GM21786 (cell line): ENCODE measurements at regions not wholly inside any gene's neighbourhood (a gene's known extent, or its start where the extent isn't known, plus 50 kb on each side); places are given as distances from the start of the nearest gene placed in this dataset.
A peak's percentile ranks its signal among the peaks of the same experiment; 100 is the strongest.
"Not testable (repeated sequence)": the region's sequence is repeated elsewhere in the genome, so short reads cannot be mapped to it uniquely, and the experiment has no call there.

Source experiments
- ATAC-seq: cut with Tn5 transposase; IDR thresholded peaks from one replicate; pipeline ENCODE4 v1.9.1; 2021; ENCODE audit not compliant: unreplicated experiment

DNA sequence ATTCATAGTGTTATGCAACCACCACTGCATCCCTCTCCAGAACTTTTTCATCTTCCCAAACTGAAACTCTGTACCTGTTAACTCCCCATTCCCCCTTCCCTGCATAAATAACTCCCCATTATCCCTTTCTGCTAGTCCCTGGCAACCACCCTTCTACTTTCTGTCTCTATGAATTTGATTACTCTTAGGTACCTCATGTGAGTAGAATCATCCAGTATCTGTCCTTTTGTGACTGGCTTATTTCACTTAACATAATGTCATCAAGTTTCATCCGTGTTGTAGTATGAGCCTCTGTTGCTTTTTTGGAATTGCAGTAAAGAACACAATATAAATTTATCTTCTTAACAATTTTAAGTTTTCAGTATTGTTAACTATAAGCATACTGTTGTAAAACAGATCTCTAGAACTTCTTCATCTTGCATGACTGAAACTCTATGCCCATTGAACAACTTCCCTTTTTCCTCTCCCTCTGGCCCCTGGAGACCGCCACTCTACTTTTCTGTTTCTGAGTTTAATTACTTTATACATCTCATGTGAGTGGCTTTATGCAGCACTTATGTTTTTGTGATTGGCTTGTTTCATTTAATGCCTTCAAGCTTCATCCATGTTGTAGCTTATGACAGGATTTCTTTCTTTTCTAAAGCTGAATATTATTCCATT lies 87.3 kb upstream of the ABCC4 start:
- peak; percentile 61 for ATAC-seq

DNA sequence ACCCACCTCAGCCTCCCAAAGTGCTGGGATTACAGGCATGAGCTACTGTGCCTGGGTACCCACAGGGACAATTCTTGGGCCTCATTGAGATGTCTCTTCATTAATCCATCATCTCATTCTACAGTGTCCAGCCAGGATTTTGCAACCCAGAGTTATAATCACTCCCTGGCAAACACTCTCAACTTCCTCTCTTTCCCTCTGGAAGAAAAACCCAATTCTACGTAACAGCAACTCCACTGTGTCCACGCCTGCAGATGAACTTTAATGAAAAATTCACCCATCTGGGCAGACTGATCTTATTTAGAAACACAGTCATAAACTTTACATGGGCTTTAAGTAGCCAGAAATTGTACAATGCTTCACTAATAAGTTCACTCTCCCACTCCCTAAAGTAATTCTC lies 90.1 kb upstream of the ABCC4 start:
- ATAC-seq, result no peak

DNA sequence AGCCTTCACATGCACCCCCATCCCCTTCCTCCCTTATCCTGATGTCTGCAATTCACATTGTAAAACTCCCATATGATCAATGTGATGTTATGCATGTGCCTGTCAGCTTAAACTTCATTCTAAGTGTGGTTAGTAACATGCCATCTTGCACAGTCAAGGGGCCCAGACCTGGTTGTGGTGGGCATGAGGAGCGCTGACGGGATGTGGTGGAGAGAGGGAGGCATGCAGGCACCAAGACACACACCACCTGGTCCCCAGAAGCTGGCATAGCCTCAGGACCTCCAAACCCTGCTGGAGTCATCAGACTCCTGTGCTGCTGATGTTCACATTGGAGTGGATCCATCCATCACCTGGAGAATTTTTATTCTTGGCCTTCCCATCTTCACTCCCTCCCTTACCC lies 90.5 kb upstream of the ABCC4 start:
- no peak for ATAC-seq

DNA sequence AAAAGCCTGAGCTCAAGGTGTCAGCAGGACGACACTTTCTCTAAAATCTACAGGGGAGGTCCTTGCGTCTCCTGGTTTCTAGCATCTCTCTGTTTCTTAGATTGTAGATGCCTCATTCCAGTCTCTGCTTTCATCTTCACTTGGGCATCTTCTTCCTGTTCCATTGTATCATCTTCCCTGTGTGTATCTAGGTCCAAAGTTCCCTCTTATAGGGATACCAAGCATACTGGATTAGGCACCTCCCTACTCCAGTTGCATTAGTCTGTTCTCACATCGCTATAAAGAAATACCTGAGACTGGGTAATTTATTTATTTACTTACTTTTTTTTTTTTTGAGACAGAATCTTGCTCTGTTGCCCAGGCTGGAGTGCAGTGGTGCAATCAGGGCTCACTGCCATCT lies 91.3 kb upstream of the ABCC4 start:
- no peak for ATAC-seq

DNA sequence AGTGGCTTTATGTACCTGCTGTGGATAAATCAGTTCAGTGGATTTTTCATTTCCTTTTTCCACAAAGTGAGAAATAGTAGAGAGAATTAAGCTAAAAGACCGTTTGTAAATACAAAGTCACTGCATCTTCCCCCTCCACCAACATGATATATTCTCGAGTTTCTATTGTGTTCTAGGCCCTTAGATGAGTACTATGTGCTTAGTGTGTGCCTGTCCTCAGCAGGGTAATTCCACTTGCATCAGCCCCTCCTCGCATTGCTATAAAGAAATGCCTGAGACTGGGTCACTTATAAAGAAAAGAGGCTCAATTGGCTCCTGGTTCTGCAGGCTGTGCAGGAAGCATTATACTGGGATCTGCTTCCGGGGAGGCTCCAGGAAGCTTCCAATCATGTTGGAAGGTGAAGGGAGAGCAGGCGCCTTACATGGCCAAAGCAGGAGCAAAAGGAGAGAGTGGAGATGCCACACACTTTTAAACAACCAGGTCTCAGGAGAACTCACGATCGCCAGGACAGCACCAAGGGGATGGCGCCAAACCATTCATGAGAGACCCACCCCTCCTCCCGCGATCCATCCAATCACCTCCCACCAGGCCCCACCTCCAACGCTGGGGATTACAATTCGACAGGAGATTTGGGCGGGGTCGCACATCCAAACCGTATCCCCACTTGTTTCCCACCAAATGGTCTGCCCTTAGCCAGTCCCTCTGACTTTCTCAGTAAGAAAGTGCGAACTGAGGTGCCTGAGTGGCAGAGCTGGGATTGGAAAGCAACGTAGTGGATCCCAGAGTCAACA lies 102.3 kb upstream of the ABCC4 start:
- ATAC-seq, result no peak

DNA sequence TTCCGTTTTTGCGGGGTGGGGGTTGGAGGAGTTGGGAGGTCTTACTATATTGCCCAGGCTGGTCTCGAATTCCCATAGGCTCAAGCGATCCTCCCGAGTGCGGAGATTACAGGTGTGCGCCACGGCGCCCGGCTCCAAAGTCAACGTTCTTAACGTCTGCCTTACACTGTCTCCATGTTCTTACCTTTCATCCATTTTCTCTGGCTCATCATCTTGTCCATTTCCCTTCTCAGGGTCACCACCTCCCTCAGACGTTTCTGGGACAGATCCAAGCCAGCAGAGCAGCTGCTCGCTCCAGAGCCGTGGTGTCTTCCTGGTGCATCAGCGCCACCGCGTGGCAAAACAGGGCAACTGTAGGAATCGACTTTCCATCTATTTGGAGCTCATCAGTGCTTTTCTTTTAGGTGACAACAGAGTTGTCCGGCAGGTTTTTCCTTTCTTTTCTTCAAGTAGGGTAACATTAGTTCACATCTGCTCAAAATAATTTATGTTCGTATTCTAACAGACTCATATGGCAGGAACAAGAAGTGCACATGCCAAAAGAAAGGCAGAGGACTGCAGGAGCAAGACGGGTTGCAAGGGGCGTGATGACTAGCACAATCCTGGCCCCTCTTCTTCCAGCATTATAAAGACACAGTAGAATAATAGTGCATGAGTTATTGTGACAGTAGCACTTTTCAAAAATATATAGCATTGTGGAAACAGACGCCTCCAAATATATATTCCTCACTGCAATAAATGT lies 103.1 kb upstream of the ABCC4 start:
- ATAC-seq, result peak; percentile 91

DNA sequence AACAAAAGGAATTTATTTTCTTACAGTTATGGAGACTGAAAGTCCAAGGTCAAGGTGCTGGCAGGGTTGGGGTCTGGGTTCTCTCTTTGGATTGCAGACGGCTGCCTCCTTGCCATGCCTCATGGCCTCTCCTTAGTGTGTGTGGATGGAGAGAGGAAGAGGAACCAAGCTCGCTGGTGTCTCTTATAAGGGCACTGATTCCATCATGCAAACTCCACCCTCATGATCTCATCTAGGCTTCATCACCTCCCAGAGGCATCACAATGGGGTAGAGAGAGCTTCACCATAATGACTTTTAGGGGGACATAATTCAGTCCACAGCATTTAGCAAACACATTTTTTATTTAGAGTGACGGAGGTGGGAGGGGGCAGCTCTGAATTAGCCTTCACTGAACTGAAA lies 104.9 kb upstream of the ABCC4 start:
- ATAC-seq, result no peak

DNA sequence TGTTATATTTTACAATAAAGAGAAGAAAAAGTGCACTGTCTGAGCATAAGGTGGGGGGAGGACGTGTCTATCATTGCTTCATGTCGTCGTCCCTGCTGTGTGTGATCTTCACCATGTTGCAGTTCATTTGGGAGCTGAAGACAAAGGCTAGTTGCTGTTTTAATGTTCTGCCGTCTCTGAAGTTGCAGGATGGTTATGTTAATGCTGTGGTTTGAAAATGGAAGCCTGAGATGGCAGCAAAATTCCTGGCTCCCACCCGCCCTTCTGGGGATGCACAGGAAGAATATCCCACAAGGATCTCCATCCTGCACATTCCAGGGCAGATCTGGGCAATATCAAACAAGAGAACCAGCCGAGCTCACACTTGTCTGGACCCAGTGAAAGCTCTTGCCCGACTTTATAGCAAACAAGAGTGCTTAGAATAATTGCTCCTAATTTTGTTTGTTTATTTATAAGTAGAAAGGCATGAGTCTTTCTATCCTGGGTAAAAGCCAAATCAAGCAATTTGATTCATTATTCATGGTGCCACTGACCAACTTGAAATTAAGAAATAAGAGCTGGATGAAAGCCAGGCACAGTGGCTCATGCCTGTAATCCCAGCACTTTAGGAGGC lies 110.3 kb upstream of the ABCC4 start:
- no peak for ATAC-seq

DNA sequence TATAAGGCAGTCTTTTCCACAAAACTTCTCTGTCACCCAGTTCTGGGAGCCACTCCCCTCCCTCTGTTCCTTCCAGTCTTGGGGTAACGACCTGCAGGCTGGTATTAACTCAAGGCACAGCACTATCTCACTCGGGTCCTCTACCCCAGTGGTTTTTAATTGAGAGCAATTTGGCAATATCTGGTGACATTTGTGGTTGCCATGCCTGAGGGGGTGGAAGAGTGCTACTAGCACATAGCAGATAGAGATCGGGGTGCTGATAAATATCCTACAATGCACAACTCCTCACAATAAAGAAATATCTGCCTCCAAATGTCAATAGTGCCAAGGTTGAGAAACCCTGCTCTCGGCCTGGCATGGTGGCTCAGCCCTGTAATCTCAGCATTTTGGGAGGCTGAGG lies 117.7 kb upstream of the ABCC4 start:
- ATAC-seq, result no peak

DNA sequence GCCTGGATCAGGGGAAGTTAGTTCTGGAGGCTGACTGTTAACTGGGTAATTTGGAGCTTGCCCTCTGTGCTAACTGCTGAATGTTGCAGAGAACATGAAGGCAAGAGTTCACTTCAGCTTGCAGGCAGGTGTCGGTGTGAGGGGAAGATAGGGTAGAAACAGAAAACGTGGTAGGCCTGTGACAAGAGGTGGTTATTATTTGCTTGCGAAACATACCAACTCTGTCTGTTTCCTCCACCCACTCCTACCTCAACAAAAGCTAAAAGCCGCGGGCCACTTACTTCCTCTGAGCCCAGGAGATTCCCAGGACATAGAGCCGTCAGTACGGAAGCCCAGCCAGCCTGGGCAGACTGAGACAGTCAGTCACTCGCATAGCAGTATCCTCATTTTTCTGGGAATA lies 119.2 kb upstream of the ABCC4 start:
- ATAC-seq, result no peak

DNA sequence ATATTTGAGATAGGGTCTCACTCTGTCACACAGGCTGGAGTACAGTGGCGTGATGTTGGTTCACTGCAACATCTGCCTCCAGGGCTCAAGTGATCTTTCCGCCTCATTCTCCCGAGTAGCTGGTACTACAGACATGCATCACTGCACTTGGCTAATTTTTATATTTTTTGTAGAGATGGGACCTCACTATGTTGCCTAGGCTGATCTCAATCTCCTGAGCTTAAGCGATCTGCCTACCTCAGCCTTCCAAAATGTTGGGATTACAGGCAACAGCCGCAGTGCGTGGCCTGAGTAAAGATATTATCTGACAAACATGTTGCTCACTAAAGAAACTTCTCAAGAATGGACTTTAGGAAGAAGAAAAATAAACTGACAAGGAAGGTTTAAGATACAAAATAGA lies 125.4 kb upstream of the ABCC4 start:
- no peak for ATAC-seq

DNA sequence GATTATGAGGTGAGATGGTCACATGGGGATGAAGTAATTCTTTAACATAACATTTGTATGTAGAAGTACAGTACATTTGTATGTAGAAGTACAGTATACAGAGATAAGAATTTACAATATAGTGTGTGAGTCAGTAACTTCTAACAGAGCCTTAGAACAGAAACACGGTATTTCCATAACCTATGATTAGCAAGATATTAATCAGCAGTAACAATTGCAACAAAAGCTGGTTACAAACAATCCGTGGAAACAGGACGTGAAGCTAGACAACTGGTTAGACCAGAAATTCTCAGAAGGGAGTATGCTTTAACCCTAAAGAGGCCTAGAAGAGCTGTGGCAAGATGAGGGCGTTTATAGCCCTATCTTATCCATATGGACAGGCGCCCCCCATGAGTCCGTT lies 122.0 kb upstream of the CLDN10 start:
- ATAC-seq, result not testable (repeated sequence)

DNA sequence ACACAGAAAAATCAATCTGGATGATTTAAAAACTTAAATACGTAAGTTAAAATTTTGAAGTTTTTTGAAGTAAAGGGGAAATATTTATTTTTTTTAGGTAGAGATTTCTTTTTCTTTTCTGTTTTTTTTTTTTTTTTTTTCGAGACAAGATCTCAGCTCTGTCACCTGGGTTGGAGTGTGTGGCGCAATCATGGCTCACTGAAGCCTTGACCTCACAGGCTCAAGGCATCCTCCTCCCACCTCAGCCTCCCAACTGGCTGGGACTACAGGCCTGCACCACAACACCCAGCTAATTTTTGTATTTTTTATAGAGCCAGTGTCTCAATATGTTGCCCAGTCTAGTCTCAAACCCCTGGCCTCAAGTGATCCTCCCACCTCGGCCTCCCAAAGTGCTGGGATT lies 120.4 kb upstream of the CLDN10 start:
- no peak for ATAC-seq

DNA sequence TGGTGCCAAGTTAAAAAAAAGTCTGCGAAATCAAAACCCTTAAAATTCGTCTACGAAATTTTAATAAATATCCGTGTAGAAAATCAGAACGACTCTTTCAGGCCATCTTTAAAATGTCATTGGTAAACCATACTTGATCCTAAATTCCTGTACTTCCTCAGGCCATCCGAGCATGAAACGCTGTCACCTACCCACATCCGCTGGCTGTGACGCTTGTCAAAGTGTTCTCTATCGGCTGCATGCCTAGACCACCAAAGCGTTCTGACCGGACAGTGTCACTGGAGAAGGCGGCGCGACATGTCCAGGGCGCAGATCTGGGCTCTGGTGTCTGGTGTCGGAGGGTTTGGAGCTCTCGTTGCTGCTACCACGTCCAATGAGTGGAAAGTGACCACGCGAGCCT lies 119.0 kb upstream of the CLDN10 start:
- no peak for ATAC-seq

DNA sequence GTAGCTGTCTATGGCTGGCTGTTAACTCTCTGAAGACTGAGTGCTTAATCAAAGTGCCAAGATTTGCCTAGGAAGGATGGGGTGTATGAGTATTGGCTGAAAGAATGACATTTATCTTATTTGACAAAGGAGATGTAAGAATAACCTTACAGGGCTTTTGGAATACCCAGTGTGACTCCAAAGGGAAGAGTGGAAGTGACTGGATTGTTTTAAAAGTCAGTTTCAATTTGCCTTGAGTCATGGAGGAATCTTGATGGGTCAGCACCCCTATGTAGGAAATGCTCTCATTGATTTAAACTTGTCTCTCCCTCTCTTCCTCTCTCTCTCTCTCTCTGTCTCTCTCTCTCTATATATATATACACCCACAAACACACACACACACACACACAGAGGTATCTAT lies 118.4 kb upstream of the CLDN10 start:
- ATAC-seq, result no peak

DNA sequence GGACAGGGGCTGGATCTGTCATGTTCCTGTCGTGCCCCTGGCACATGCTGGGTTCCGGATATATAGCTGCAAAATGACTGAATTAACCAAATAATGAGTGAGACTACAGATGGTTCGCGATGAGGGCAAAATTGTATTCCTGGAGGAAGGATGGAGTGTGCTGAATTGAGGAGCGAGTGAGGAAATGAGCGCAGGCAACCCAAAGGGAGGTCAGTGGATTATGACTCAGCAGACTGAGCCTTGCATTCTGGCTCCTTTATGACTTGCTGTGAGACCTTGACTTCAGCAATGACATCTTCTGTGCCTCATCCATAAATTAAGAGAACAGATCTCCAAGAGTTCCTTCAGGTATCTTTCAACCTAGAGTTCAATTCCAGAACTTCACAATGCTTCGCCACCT lies 115.0 kb upstream of the CLDN10 start:
- no peak for ATAC-seq

DNA sequence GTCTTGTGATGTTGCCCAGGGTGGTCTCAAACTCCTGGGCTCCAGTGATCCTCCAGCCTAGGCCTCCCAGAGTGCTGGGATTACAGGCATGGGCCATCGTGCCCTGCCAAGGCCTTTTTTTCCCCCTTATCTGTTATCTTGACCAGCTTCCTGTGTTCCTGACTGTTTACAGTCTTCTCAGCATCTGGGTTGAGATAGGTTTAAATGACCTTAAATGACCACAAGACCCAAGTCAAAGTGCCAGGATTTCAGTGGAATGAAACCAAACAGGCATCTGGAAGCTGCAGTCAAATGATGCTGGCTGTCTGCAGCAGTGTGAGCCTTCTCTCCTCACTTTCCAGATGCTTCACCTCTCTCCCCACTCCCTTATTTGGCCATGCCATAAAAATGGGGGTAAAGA lies 114.2 kb upstream of the CLDN10 start:
- no peak for ATAC-seq

DNA sequence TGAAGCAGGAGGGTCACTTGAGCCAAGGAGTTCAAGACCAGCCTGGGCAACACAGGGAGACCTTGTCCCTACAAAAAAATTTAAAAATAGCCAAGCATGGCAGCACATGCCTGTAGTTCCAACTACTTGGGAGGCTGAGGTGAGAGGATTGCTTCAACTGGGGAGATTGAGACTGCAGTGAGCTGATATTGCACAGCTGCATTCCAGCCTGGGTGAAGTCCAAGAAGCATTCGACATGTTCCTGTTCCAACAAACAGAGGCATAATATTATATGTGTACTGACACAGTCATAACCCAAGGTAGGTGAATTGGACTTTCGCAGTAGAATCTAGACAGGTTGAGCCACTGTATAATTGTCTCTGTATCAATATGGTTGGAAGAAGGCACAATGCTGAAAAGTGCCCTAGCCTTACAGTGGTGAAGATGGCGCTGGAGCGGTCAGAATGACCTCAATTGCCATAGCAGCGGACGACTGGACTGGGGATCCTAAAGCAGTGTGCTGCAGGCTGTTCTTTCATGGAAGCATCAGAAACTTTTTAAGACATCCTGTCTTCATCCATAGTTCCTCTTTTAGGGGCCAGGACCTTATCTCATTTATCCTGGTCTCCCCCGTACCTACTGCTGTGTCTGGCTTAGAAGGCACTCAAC lies 112.0 kb upstream of the CLDN10 start:
- ATAC-seq, result no peak

DNA sequence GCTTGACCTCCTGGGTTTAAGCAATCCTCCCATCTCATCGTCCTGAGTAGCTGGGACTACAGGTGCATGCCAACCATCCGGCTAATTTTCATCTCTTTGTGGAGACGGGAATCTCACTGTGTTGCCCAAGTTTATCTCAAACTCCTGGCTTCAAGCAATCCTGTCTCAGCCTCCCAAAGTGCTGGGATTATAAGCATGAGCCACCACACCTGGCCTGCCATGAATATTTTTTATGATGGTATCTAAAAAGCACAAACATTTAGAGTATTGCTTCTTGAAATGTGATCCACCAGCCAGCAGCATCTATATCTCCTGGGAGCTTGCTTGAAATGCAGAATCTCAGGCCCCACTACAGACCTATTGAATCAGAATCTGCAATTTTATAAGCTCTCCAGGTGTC lies 111.2 kb upstream of the CLDN10 start:
- no peak for ATAC-seq

DNA sequence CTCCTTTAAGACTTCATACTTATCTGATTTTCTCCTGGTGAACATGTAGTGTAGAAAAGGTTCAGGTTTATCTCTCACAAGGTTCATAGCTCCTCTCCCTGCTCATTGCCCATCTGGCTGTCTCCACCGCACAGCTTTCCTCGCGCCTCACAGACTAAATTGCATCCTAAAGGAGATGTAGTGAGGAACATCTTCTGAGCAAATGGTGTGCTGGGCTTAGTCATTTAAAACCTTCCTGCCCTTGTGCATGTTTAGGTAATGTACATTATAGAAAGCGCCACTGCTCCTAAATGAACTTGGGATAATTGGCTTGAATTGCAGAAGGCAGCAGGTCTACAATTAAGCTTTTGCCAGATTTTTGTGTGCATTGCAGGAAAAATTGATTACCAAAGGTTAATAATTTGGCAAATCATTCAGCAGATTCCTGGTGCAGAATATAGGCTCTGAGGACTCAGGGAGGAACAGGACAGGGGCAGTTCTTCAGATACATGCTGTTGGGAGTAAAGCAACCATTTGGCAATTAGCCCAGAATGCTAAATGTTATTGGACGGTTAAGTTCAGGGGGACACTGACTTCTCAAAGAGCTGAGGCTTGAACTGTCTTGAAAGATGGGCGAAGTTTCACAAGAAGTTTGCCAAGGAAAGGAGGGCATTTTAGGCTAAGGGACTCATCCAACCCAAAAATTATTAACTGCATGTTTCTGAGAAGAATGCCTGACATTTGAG lies 108.4 kb upstream of the CLDN10 start:
- no peak for ATAC-seq

DNA sequence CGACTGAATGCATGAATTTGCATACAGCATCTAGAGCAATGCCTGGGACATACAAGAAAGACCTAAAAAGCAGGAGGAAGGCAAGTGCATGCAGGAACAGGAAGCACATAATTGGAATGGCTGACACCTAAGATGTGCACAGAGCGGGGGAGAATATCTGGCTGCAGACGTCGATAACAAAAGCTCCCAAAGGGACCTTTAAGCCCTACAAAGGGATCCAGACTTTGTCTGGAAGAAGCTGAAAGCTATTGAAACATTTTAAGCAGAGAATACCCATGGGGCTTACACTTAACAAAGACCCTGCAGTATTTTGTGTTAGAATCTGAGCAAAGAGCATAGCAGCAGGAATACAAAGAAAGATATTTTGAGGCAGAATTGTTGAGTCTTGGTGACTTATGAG lies 107.4 kb upstream of the CLDN10 start:
- ATAC-seq, result no peak
